ENCODE measurements at regions not wholly inside any gene's neighbourhood (a gene's known extent, or its start where the extent isn't known, plus 50 kb on each side); places are given as distances from the start of the nearest gene placed in this dataset.

DNA sequence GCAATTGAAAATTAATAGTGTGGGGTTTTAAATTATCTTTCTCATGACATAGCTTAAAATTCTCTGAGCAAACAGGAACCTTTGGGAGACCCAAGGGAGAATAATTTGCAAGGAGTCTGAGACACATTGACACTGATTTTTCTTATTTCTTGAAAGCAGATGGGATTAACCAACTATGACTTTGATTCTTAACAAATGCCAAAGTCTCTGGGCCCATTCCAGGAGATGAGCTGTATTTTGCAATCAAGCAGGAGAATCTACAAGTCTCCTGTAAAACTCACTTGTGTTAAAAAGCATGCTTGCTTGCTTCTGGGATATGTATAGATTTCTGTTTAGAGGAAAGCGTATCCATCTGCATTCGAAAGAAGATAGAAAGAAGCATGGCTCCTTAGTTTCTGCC is 71.3 kb upstream of the STT3B start:
- TF ChIP-seq POLR2A (IDR thresholded peaks at IDR 0.05) (no peak), CTCF (IDR thresholded peaks at IDR 0.05) (no peak)

All from Peyer's patch (tissue), 4 donors.